ENCODE measurements at regions not wholly inside any gene's neighbourhood (a gene's known extent, or its start where the extent isn't known, plus 50 kb on each side); places are given as distances from the start of the nearest gene placed in this dataset.

- no peak for TF ChIP-seq NANOG (IDR thresholded peaks at IDR 0.05; ENCODE audit: insufficient read depth, low read depth, low read length, poor library complexity, severe bottlenecking)
Observed at GRCh38 chr4:166414431-166414830, 541.4 kb downstream of the TLL1 start (continued).
